Right cardiac atrium (tissue), 5 donors: ENCODE measurements at regions not wholly inside any gene's neighbourhood (a gene's known extent, or its start where the extent isn't known, plus 50 kb on each side); places are given as distances from the start of the nearest gene placed in this dataset.
"Not testable (repeated sequence)": the region's sequence is repeated elsewhere in the genome, so short reads cannot be mapped to it uniquely, and the experiment has no call there.

ENCODE experiments used
- ATAC-seq, 2 donors: fragments of 200-7000 bp; cut with Tn5 transposase; one replicate each; pipeline versions ENCODE4 v1.8.0 to v1.9.1; 2020; ENCODE audit warnings: moderate library complexity in 2 of 2, mild to moderate bottlenecking in 1 of 2
- DNase-seq, 3 donors: peaks; one replicate each; pipeline ENCODE4 v3.0.0-alpha.2; 2020
- H3K27ac ChIP-seq: one replicate; pipeline ENCODE4 v1.5.1; 2013; ENCODE audit warnings: mild to moderate bottlenecking, low read length, control low read depth, moderate library complexity
- H3K27me3 ChIP-seq: one replicate; pipeline ENCODE4 v1.6.1; 2013; ENCODE audit not compliant: control insufficient read depth, insufficient read depth
- H3K4me1 ChIP-seq: one replicate; pipeline ENCODE4 v1.6.1; 2013; ENCODE audit warnings: low read length; ENCODE audit not compliant: control insufficient read depth, insufficient read depth
- H3K4me3 ChIP-seq: one replicate; pipeline ENCODE4 v1.5.1; 2013; ENCODE audit warnings: low read length, control low read depth
- H3K9me3 ChIP-seq: one replicate; pipeline ENCODE4 v1.6.1; 2013; ENCODE audit warnings: low read length; ENCODE audit not compliant: control insufficient read depth
- WGBS: extraction: QIAGEN DNeasy Blood & Tissue Kit; methylation state at CpG from one replicate; pipeline ENCODE4 v1.1.7; 2013; 5-methylcytosine and 5-hydroxymethylcytosine counted together
- intact Hi-C, 4 donors: fragments of 100-400 bp; cut with DNase I; formaldehyde crosslinking; loops; one replicate each; pipeline versions ENCODE4 v1.11.0 to v1.14.0; 2022 to 2023
- donor health status: healthy with polysubstance abuse.
- donor health status: DM: no; HTN: yes; CAD: no.
- donor health status: DM: no; HTN: no; CAD: no.
- donor health status: DM: no; HTN: yes; CAD: no; lungs with severe emphysema.
- donor health status: DM: yes; HTN: yes; CAD: no.

- Histone ChIP-seq H3K4me1 (no peaks in the 10 kb centered on the region), H3K27ac (no peak overlapping the region), H3K9me3 (no peaks in the 10 kb centered on the region), H3K4me3 (no peak overlapping the region), H3K27me3 (no peaks in the 10 kb centered on the region)
- intact Hi-C loops = no loop called here
- WGBS = 89% methylated on average over 2 of the region's 2 CpGs
- DNase-seq = no peak
- ATAC-seq = no peak
Measured at GRCh38 chr2:4967206-4967605, 725.0 kb upstream of the SOX11 start.

- no peak for ATAC-seq
- Histone ChIP-seq H3K27ac (no peak overlapping the region), H3K27me3 (no peaks in the 10 kb centered on the region), H3K9me3 (no peaks in the 10 kb centered on the region), H3K4me3 (no peak overlapping the region), H3K4me1 (no peaks in the 10 kb centered on the region)
- WGBS = 84% methylated on average over 5 of the region's 5 CpGs
- intact Hi-C loops = no loop called here
- no peak for DNase-seq
Measured at GRCh38 chr2:4972472-4972871, 719.7 kb upstream of the SOX11 start.

DNA sequence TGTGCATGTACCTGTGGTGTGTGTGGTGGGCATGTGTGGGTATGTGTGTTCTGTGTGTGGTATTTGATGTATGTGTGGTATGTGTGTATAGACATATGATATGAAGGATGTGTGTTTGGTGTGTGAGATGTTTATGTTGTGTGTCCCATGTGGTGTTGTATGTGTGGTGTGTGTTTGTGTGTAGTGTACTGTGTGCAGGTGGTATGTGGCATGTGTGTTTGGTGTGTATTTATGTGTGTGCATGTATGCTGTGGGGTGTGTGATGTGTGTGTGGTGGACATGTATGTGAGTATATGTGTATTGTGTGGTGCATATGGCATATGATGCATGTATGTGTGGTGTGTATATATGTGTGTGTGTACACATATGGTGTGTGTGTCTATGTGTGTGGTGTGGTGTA, 718.8 kb upstream of the SOX11 start:
- H3K9me3 ChIP-seq = no peaks in the 10 kb centered on the region
- no peaks in the 10 kb centered on the region for H3K4me1 ChIP-seq
- no peak overlapping the region for H3K4me3 ChIP-seq
- intact Hi-C loops = no loop called here
- DNase-seq (no peak), ATAC-seq (no peak)
- H3K27ac ChIP-seq = no peak overlapping the region
- no peaks in the 10 kb centered on the region for H3K27me3 ChIP-seq

GRCh38 chr2:4973973-4974372, 718.2 kb upstream of the SOX11 start:
- H3K27ac ChIP-seq = no peak overlapping the region
- no peaks in the 10 kb centered on the region for H3K4me1 ChIP-seq
- ATAC-seq (peak; percentile 69), DNase-seq (no peak)
- no peaks in the 10 kb centered on the region for H3K27me3 ChIP-seq
- intact Hi-C loops = no loop called here
- H3K9me3 ChIP-seq = no peaks in the 10 kb centered on the region
- no peak overlapping the region for H3K4me3 ChIP-seq
- WGBS = 88% methylated on average over 2 of the region's 2 CpGs

DNA sequence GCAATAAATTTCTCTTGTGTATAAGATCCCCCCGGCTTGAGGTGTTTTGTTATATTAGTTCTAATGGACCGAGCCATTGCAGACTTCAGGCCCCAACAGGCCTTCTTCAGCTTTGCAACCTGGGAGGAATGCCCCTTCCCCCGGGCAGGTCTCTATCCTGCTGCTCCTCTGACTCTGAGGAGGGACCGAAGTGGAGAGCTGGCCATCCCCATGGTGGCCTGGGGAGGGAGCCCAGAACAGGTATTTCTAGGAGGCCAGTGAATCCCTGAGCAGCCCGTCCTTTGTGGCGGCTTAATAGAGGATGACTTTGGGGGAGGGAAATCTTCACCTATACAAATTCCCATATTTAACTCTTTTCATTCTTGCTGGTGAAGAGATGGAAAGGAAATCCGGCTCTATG, 715.8 kb upstream of the SOX11 start:
- no peaks in the 10 kb centered on the region for H3K4me1 ChIP-seq
- no peak overlapping the region for H3K27ac ChIP-seq
- intact Hi-C loops = no loop called here
- DNase-seq (no peak), ATAC-seq (no peak)
- H3K4me3 ChIP-seq = no peak overlapping the region
- WGBS = 89% methylated on average over 7 of the region's 7 CpGs
- no peaks in the 10 kb centered on the region for H3K9me3 ChIP-seq
- no peaks in the 10 kb centered on the region for H3K27me3 ChIP-seq

- no peak for ATAC-seq
- no peak for DNase-seq
- no peaks in the 10 kb centered on the region for H3K9me3 ChIP-seq
- intact Hi-C loops = no loop called here
- WGBS = 59% methylated on average over 11 of the region's 11 CpGs
- H3K27me3 ChIP-seq = no peaks in the 10 kb centered on the region
- no peaks in the 10 kb centered on the region for H3K4me1 ChIP-seq
- H3K27ac ChIP-seq = no peak overlapping the region
- no peak overlapping the region for H3K4me3 ChIP-seq
Measured at GRCh38 chr2:4979111-4979510, 713.1 kb upstream of the SOX11 start.

DNA sequence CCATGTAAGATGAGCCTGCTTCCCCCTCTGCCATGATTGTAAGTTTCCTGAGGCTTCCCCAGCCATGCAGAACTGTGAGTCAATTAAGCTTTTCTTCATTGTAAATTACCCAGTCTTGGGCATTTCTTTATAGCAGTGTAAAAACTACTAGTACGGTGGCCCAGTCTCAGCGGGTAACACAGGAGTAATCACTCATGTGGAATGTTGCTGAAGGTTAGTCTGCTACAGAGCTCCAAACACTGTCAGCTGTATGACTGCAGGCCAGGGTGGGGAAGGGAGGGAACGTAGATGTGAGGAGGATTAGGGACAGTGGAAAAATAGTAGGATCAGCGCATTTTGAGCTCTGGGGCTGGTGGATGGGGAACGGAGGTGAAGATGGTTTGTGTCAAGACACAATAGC, 711.2 kb upstream of the SOX11 start:
- H3K27ac ChIP-seq = no peak overlapping the region
- WGBS = 70% methylated on average over 5 of the region's 5 CpGs
- H3K27me3 ChIP-seq = no peaks in the 10 kb centered on the region
- H3K9me3 ChIP-seq = no peaks in the 10 kb centered on the region
- no peak for ATAC-seq
- no peak overlapping the region for H3K4me3 ChIP-seq
- H3K4me1 ChIP-seq = no peaks in the 10 kb centered on the region
- intact Hi-C loops = no loop called here
- DNase-seq = no peak

- WGBS = 75% methylated on average over 1 of the region's 1 CpG
- intact Hi-C loops = no loop called here
- no peak for ATAC-seq
- Histone ChIP-seq H3K27me3 (no peaks in the 10 kb centered on the region), H3K27ac (no peak overlapping the region), H3K9me3 (no peaks in the 10 kb centered on the region), H3K4me1 (no peaks in the 10 kb centered on the region), H3K4me3 (no peak overlapping the region)
- no peak for DNase-seq
Measured at GRCh38 chr2:4981802-4982409, 710.3 kb upstream of the SOX11 start.

- WGBS = 85% methylated on average over 5 of the region's 5 CpGs
- H3K9me3 ChIP-seq, intact Hi-C loops, ATAC-seq, H3K27ac ChIP-seq, H3K4me3 ChIP-seq, DNase-seq, H3K27me3 ChIP-seq, H3K4me1 ChIP-seq: not testable (repeated sequence)
Measured at GRCh38 chr2:4988444-4988843, 703.7 kb upstream of the SOX11 start.

- ATAC-seq = no peak
Measured at GRCh38 chr2:4992226-4992625, 700.0 kb upstream of the SOX11 start.

DNA sequence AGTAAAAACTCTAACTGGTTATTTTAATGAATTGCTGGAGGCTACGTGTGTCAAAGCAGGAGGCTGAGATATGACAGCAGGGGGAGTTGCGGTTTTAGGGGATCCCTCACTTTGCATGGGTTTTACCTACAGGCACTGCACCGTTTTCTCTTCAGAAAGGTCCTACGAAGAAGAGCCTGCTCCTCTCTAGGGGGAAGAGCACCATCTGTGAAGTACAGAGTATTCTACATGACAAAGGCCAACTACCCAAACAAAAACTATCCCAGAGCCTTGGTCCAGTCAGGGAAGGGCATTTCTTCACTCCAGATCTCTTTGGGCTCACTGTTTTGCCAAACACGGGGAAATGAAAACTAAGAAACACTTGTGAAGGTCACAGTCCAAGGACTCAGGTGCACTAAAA, 696.7 kb upstream of the SOX11 start:
- no peak overlapping the region for H3K4me3 ChIP-seq
- H3K27me3 ChIP-seq = no peaks in the 10 kb centered on the region
- intact Hi-C loops = no loop called here
- ATAC-seq (no peak), DNase-seq (no peak)
- 70% methylated on average over 5 of the region's 5 CpGs for WGBS
- no peak overlapping the region for H3K27ac ChIP-seq
- H3K9me3 ChIP-seq = no peaks in the 10 kb centered on the region
- no peaks in the 10 kb centered on the region for H3K4me1 ChIP-seq

More at GRCh38 chr2:4992226-4992625, 700.0 kb upstream of the SOX11 start:
- Histone ChIP-seq H3K4me3 (no peak overlapping the region), H3K4me1 (no peaks in the 10 kb centered on the region), H3K9me3 (no peaks in the 10 kb centered on the region), H3K27me3 (no peaks in the 10 kb centered on the region), H3K27ac (no peak overlapping the region)
- 49% methylated on average over 4 of the region's 4 CpGs for WGBS
- DNase-seq = no peak
- intact Hi-C loops = no loop called here

- Histone ChIP-seq H3K27ac (no peak overlapping the region), H3K4me1 (no peaks in the 10 kb centered on the region), H3K9me3 (no peaks in the 10 kb centered on the region), H3K4me3 (no peak overlapping the region), H3K27me3 (no peaks in the 10 kb centered on the region)
- ATAC-seq = no peak
- intact Hi-C loops = no loop called here
- DNase-seq = no peak
- 54% methylated on average over 5 of the region's 5 CpGs for WGBS
Measured at GRCh38 chr2:5007596-5007995, 684.6 kb upstream of the SOX11 start.
